Liver (tissue), 8 donors: ENCODE measurements at regions not wholly inside any gene's neighbourhood (a gene's known extent, or its start where the extent isn't known, plus 50 kb on each side); places are given as distances from the start of the nearest gene placed in this dataset.

ENCODE experiments used
- DNase-seq: peaks from one replicate; pipeline ENCODE4 v3.0.0-alpha.2; 2017; ENCODE audit warnings: low spot score
- H3K27ac ChIP-seq, 2 donors: one replicate each; pipeline ENCODE4 v1.7.0; 2013; ENCODE audit warnings: inconsistent platforms in 2 of 2, low read length in 2 of 2, control low read depth in 1 of 2, low read depth in 1 of 2, mild to moderate bottlenecking in 1 of 2
- H3K27me3 ChIP-seq, 4 donors: one replicate each; pipeline versions ENCODE4 v1.6.1 to v1.7.0; 2013; ENCODE audit warnings: low read length in 3 of 4, inconsistent platforms in 1 of 4, mild to moderate bottlenecking in 1 of 4, moderate library complexity in 1 of 4; ENCODE audit not compliant: control insufficient read depth in 4 of 4, insufficient read depth in 4 of 4
- H3K36me3 ChIP-seq, 4 donors: one replicate each; pipeline versions ENCODE4 v1.6.1 to v1.7.0; 2013; ENCODE audit warnings: low read length in 3 of 4, mild to moderate bottlenecking in 3 of 4, low read depth in 1 of 4, moderate library complexity in 1 of 4; ENCODE audit not compliant: control insufficient read depth in 4 of 4, insufficient read depth in 3 of 4
- H3K4me1 ChIP-seq, 4 donors: one replicate each; pipeline versions ENCODE4 v1.6.1 to v1.7.0; 2013; ENCODE audit warnings: low read length in 3 of 4, mild to moderate bottlenecking in 3 of 4, moderate library complexity in 1 of 4; ENCODE audit not compliant: control insufficient read depth in 4 of 4, insufficient read depth in 4 of 4
- H3K4me3 ChIP-seq, 3 donors: one replicate each; pipeline versions ENCODE4 v1.6.1 to v1.7.0; 2013; ENCODE audit warnings: low read length in 3 of 3, control low read depth in 1 of 3, low read depth in 1 of 3, mild to moderate bottlenecking in 1 of 3
- H3K9ac ChIP-seq, 2 donors: one replicate each; pipeline ENCODE4 v1.7.0; 2013; ENCODE audit warnings: low read length in 2 of 2, mild to moderate bottlenecking in 2 of 2, moderate library complexity in 2 of 2, control low read depth in 1 of 2, low read depth in 1 of 2
- H3K9me3 ChIP-seq, 4 donors: one replicate each; pipeline versions ENCODE4 v1.6.1 to v1.7.0; 2013; ENCODE audit warnings: low read length in 3 of 4; ENCODE audit not compliant: control insufficient read depth in 4 of 4
- ATF3 ChIP-seq: IDR thresholded peaks from 2 replicates; pipeline ENCODE4 v1.6.1; 2016; ENCODE audit warnings: antibody characterized with exemption
- CTCF ChIP-seq: fragments of 150-350 bp; IDR thresholded peaks from 2 replicates; pipeline ENCODE4 v1.5.1; 2017; ENCODE audit warnings: improper control_type of control experiment, low read depth, low read length; ENCODE audit not compliant: missing input control
- EGR1 ChIP-seq, 2 donors: IDR thresholded peaks; 2 replicates each; pipeline ENCODE4 v1.6.1; 2016 to 2018; ENCODE audit warnings: antibody characterized with exemption in 2 of 2, low read depth in 2 of 2
- FOXA1 ChIP-seq: IDR thresholded peaks from 2 replicates; pipeline ENCODE4 v1.6.1; 2016; ENCODE audit warnings: antibody characterized with exemption
- FOXA2 ChIP-seq: IDR thresholded peaks from 2 replicates; pipeline ENCODE4 v1.6.1; 2016; ENCODE audit warnings: antibody characterized with exemption
- GABPA ChIP-seq, 2 donors: IDR thresholded peaks in 1 of 2; conservative IDR thresholded peaks in 1 of 2; 2 replicates each; pipeline ENCODE4 v1.6.1; 2016; ENCODE audit warnings: antibody characterized with exemption in 2 of 2, mild to moderate bottlenecking in 1 of 2, moderate library complexity in 1 of 2
- HNF4A ChIP-seq, 2 donors: conservative IDR thresholded peaks; 2 replicates each; pipeline ENCODE4 v1.6.1; 2016; ENCODE audit warnings: antibody characterized with exemption in 2 of 2, mild to moderate bottlenecking in 2 of 2
- HNF4G ChIP-seq: IDR thresholded peaks from 2 replicates; pipeline ENCODE4 v1.6.1; 2016; ENCODE audit warnings: antibody characterized with exemption
- MAX ChIP-seq: IDR thresholded peaks from 2 replicates; pipeline ENCODE4 v1.6.1; 2016; ENCODE audit warnings: antibody characterized with exemption
- NR2F2 ChIP-seq: IDR thresholded peaks from 2 replicates; pipeline ENCODE4 v1.6.1; 2016; ENCODE audit warnings: antibody characterized with exemption
- RAD21 ChIP-seq, 2 donors: IDR thresholded peaks; 2 replicates each; pipeline ENCODE4 v1.6.1; 2016; ENCODE audit warnings: antibody characterized with exemption in 2 of 2, mild to moderate bottlenecking in 2 of 2
- REST ChIP-seq: IDR thresholded peaks from 2 replicates; pipeline ENCODE4 v1.6.1; 2016; ENCODE audit warnings: antibody characterized with exemption, mild to moderate bottlenecking
- RXRA ChIP-seq, 2 donors: IDR thresholded peaks; 2 replicates each; pipeline ENCODE4 v1.6.1; 2017 to 2018; ENCODE audit warnings: antibody characterized with exemption in 2 of 2, mild to moderate bottlenecking in 1 of 2
- ZBTB33 ChIP-seq: IDR thresholded peaks from 2 replicates; pipeline ENCODE4 v1.6.1; 2016; ENCODE audit warnings: antibody characterized with exemption
- WGBS: extraction: QIAGEN DNeasy Blood & Tissue Kit; methylation state at CpG from one replicate; pipeline ENCODE4 v1.1.7; 2013; 5-methylcytosine and 5-hydroxymethylcytosine counted together
- donor health status: healthy.
- donor health status: healthy.
- donor health status: healthy.
- donor health status: healthy.
- donor health status: healthy.

GRCh38 chr15:96690733-96691132 is 360.2 kb downstream of the NR2F2 start:
- TF ChIP-seq EGR1 (IDR thresholded peaks at IDR 0.05; ENCODE audit: low read depth in 2 of 2) (no peak), ATF3 (no peak), ZBTB33 (no peak), HNF4A (conservative IDR thresholded peaks at IDR 0.05) (no peak), FOXA1 (no peak), RAD21 (IDR thresholded peaks at IDR 0.05) (no peak), REST (no peak), MAX (no peak), RXRA (IDR thresholded peaks at IDR 0.05) (no peak), NR2F2 (no peak), HNF4G (no peak), FOXA2 (no peak), GABPA (IDR thresholded peaks at IDR 0.05 in 1 of 2, conservative IDR thresholded peaks at IDR 0.05 in 1 of 2) (no peak)
- no peak for DNase-seq
- peaks cover 0 to 4% (median 0%) of the 10 kb centered on the region in 4 donors for H3K27me3 ChIP-seq

GRCh38 chr15:96692826-96693225 is 362.3 kb downstream of the NR2F2 start:
- DNase-seq: no peak
- Histone ChIP-seq H3K36me3 (no peaks in the 10 kb centered on the region), H3K4me1 (no peaks in the 10 kb centered on the region), H3K9ac (no peak overlapping the region), H3K9me3 (no peaks in the 10 kb centered on the region), H3K27ac (no peak overlapping the region), H3K4me3 (no peak overlapping the region), H3K27me3 (no peaks in the 10 kb centered on the region)
- WGBS: 94% methylated on average over 7 of the region's 7 CpGs
- TF ChIP-seq HNF4G: no peak
- TF ChIP-seq RXRA (IDR thresholded peaks at IDR 0.05): no peak
- TF ChIP-seq ZBTB33: no peak
- no peak for TF ChIP-seq CTCF

More at GRCh38 chr15:96690733-96691132, 360.2 kb downstream of the NR2F2 start:
- H3K36me3 ChIP-seq: no peaks in the 10 kb centered on the region
- no peaks in the 10 kb centered on the region for H3K9me3 ChIP-seq
- 78% methylated on average over 3 of the region's 3 CpGs for WGBS
- no peak overlapping the region for H3K27ac ChIP-seq
- H3K9ac ChIP-seq: no peak overlapping the region
- no peaks in the 10 kb centered on the region for H3K4me1 ChIP-seq
- no peak overlapping the region for H3K4me3 ChIP-seq
